Stimulated activated CD4-positive, alpha-beta T cell treated with anti-CD3 and anti-CD28 coated beads, TNF-alpha, amount 100 ng/mL, for 4 hours (primary cell): ENCODE measurements at regions not wholly inside any gene's neighbourhood (a gene's known extent, or its start where the extent isn't known, plus 50 kb on each side); places are given as distances from the start of the nearest gene placed in this dataset.
"Not testable (repeated sequence)": the region's sequence is repeated elsewhere in the genome, so short reads cannot be mapped to it uniquely, and the experiment has no call there.

Experiments
- DNase-seq, 3 experiments: peaks; one replicate each; pipeline ENCODE4 v3.0.0-alpha.2; 2020; ENCODE audit warnings: low read depth in 3 of 3

GRCh38 chr6:98036344-98036923, 753.4 kb upstream of the MMS22L start:
- DNase-seq, result no peak

- DNase-seq, result no peak
Measured at GRCh38 chr6:98037571-98037970, 754.6 kb upstream of the MMS22L start.

- no peak for DNase-seq
Measured at GRCh38 chr6:98039443-98039842, 756.4 kb upstream of the MMS22L start.

- no peak for DNase-seq
Measured at GRCh38 chr6:98039904-98040607, 757.0 kb upstream of the MMS22L start.

DNA sequence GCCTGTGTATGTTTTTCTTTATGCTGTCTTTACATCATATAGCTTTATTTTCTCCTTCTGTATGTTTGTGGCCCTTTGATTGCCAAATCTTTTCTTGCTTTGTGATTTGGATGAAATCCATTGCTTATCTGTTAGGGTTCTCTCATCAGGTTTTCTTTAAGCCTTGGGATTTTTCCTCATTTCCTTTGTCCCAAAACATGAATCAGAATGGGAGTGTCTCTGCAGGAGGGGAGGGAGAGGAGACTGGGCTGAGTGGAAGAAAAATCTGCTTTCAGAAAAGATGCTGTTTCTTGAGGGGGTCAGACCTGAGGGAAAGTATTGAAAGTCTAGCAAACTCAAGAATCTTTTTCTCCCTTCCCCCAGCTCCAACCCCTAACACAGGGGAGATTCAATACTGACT, 758.0 kb upstream of the MMS22L start:
- no peak for DNase-seq

- DNase-seq, result no peak
Measured at GRCh38 chr6:98041921-98042320, 758.9 kb upstream of the MMS22L start.

DNA sequence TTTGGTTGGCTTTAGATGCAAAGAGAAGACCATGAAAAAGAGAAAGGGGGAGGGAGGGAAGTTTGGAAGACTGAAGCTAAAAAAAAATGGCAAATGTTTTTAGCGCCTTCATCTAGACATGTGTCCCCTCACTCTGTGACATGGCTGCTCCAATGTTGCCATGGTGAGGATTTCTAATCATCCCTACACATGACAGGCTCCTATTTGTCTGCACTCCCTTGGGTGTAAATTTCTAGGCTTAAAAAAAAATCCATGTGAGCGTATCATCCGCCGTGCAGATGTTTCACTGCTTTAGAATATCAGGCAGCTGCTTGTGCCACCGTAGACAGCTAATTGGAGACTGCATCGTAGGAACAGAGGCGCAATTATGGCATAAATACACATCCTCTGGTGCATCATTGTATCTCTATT, 761.1 kb upstream of the MMS22L start:
- no peak for DNase-seq

DNA sequence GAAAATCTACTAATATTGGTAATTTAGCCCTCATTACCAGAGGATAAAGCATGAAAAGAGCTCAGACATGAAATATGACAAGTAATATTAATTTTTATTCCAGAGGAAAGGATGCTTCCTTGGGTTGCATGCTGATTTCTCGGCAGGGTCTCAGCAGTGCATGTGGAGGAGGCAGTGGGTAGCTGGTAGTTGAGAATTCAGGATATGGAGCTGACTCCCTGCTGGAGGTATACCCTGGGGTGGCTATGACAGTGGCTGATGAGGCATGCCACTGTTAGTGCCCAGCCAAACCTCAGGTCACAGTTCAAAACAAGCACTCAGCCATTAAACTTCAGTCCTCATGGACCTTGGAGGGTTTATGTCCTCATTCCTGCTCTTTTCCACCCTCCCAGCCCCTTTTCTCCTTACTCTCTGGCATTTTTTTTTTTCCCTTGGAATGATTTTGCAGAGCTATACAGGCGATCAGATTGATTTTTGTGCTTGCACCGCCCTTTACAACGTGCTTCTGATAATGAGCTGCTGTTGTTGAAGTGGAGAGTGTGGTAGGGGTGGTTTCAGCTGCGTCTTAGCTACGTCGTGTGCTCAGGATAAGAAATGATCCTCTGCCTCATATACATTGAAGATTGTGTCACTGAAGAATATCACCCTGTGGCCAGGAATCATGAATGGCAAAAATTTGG, 761.9 kb upstream of the MMS22L start:
- DNase-seq, result no peak

GRCh38 chr6:98047164-98047563, 764.1 kb upstream of the MMS22L start:
- no peak for DNase-seq

GRCh38 chr6:98047871-98048270, 764.9 kb upstream of the MMS22L start:
- no peak for DNase-seq

DNA sequence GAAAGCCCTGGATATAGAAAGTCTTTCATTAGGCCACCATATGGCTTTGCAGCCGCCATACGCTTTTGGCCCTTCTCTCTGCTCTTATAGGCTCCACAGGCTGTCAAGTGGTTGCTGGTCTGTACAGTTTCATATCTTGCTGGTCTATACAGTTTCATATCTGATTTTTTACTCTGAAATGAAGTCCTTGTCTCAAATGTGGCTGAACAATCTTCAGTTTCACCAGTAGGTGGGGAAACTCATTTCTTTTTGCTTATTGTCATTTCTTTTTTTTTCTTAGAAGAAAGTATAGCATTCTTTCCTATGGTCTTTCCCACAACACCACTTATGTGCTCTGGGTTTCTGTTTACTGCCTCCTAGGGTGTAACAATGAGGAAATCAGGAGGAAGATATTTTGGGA, 771.4 kb upstream of the MMS22L start:
- no peak for DNase-seq

DNA sequence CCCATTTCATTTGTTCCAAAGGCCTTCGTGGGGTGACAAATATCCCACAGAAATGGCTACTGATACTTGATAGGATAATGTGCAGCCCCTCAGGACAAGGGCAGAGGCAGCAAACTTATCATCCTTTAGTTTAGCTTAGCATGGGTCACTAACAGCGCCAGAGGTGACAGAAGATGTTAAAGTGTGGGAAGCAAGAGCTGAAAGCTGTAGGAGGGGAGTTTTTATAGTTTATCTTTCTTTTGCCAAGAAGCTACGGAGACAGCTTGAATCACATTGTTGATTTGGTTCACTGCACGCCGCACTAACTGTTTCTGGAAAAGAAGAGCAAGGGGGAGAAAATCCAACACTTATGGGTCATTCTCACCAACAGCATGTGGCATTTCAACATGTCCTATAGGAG, 773.9 kb upstream of the MMS22L start:
- no peak for DNase-seq

DNA sequence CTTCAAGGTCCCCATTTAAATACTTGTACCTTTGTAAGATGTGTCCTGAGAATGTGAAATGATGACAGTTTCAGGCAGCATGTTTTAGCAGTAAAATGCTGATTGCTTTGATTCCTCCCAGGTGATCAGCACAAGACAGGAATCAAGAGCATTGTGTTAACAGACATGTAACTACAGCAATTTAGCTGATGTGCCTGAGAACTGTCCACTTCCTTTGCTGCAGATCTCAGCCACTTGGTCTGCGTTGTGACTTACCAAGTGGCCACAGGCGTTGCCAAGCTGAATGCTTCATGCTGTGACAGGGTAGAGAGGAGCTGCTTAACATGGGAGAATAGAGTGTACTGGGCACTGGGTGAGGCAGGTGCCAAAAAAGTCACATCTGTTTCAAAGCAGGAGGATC, 767.0 kb upstream of the POU3F2 start:
- no peak for DNase-seq

DNA sequence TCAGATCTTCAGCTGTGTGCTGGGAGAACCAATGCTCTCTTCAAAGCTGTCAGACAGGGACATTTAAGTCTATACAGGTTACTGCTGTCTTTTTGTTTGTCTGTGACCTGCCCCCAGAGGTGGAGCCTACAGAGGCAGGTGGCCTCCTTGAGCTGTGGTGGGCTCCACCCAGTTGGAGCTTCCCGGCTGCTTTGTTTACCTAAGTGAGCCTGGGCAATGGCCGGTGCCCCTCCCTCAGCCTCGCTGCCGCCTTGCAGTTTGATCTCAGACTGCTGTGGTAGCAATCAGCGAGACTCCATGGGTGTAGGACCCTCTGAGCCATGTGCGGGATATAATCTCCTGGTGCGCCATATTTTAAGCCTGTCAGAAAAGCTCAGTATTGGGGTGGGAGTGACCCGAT, 745.8 kb upstream of the POU3F2 start:
- not testable (repeated sequence) for DNase-seq

DNA sequence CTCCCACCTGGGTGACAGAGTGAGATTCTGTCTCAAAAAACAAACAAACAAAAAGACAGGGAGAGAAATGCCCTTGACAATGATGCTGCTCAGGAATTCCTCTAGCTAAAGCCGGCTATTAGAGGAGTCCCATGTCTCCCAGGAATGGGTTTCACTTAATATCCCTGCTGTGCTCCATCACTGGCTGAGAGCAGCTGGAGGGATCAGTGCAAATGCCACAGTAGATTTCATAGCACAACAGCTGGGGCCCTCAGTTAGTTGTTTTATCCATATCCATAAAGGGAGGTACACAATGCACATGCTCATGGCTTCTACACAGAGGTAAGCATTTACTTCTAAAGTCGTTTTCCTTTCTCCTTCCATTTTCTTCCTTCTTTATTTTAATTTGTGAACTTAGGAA, 742.0 kb upstream of the POU3F2 start:
- no peak for DNase-seq

DNA sequence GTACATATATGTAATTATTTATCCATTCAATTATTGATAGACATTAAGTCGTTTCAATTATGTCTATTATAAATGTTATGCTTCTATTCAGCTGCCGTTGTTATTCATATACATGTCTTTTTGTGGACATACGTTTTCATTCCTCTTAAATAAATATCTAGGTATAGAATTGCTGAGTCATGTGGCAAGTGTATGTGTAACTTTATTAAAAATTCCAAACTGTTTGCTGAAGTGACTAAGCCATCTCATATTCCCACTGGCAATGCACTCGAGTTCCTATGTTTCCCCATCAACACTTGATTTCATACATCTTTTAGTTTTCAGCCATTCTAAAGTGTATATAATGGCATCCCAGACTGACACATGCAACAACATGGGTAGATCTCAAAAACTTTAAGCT, 739.7 kb upstream of the POU3F2 start:
- no peak for DNase-seq

- no peak for DNase-seq
Measured at GRCh38 chr6:98107801-98108200, 726.6 kb upstream of the POU3F2 start.

DNA sequence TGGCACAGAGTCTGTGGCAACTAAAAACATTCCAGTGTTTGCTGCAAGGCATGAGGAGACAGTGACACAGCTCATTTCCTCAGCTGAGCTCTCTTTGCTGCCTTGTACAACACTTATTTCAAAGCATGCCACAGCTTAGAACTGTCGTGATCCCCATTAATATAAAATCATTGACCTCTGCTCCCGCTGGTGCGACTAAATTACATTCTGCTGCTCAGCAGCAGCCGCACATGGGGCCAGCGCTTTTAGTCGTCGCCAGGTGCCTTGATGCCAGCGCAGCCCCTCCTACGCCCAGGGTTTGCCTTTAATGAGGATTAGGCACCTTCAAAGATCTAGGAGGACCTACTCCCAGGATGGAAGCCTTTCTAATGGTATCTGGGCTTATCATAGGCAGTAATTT, 717.9 kb upstream of the POU3F2 start:
- no peak for DNase-seq

DNA sequence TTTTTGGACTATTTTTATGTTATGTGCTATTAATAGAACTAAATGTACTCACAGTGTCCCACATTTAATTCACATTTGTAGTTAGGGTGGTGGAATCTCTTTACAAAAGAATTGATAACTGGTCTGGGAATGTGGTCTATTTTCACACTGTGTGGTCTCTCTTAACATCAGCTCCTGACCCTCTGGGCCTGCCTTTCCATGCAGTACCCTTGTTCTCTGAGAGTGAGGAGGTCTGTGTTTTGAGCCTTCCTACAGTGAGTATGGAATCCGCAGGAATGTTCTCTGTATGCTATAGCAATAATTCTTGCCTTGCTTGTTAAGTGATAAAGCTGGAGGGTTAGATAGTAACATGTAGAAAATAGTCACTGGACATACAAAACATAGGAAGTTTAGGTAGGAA, 717.3 kb upstream of the POU3F2 start:
- no peak for DNase-seq

DNA sequence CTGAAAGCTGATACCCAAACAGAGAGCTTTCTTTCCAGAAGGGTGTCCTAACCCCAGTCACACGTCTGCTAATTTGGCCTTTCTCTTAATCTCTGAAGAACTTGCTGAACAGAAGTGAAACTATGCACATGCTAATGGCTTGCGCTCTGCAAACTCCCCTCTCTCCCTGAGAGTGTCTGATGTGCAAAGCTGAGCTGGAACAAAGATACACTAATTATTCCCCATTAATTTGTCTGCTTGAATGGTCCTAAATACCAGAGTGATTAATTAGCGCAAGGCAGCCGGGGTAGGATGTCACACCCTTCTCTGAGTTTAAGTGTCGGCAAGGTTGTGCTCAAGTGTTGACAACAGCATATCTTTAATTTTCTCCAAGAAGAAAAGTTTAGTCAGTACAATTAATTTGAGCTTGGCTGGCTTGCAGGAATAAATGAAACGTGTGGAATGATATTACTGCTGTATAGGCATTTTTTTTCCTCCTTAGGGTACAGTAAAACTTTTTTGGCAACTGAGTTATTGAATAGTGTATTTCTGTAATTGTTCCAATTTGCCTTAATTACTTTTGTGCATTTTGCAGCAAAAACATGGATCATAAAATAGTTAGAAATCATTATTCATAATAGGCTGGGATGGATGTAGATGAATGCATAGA, 715.9 kb upstream of the POU3F2 start:
- no peak for DNase-seq

DNA sequence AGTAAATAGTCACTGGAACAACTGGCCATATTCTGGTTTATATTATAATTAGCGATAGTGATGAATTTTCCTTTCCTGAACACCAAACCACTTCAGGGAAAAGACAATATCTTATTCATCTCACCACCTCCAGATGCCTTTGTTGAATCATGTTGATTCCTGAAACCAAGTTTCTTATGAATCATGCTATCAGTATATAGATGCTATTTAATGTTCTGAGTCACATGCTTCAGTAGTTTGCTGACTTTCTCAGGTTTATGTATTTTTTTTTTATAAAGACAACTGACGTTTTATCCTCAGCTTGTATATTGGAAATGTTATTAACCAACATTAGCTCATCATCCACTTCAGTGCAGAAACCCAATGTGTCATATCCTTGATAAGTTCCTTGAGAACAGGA, 710.2 kb upstream of the POU3F2 start:
- DNase-seq, result no peak

DNA sequence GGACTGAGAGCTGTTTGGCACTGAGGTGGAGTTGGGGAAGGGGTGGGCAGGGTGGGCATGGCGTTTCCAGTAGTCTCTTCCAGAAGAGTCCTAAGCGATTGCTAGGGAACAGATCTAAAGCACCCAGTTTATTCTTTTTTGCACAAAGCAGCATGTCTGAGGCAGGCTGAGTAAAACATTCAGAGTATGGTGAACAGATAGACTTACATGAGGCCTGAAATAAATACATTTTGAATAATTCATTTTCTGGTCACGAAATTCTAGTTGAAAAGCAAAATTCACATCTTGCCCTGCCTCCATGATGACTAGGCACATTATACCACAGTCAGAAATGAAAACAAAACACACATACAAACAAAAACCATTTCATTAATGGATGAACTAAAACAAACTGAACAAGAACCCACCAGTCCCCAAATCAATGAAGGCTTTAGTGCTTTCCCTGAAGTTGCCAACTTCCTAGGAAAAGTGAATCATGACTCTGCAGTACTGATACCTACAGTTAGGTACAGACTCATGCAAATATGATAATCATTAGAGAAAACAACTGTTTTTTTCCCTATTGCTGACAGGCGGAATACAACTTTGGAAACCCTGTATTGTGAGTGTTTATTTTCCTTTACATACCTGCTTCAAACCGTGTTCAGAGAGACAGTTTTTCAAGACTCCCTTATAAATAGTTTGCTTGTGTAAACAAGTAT, 702.9 kb upstream of the POU3F2 start:
- no peak for DNase-seq
